SKM-1 (cell line): ENCODE measurements at regions not wholly inside any gene's neighbourhood (a gene's known extent, or its start where the extent isn't known, plus 50 kb on each side); places are given as distances from the start of the nearest gene placed in this dataset.
"Not testable (repeated sequence)": the region's sequence is repeated elsewhere in the genome, so short reads cannot be mapped to it uniquely, and the experiment has no call there.

Source experiments
- DNase-seq: peaks from one replicate; lab custom pipeline; 2025; ENCODE audit not compliant: unreplicated experiment; lab: John Stamatoyannopoulos, UW

DNA sequence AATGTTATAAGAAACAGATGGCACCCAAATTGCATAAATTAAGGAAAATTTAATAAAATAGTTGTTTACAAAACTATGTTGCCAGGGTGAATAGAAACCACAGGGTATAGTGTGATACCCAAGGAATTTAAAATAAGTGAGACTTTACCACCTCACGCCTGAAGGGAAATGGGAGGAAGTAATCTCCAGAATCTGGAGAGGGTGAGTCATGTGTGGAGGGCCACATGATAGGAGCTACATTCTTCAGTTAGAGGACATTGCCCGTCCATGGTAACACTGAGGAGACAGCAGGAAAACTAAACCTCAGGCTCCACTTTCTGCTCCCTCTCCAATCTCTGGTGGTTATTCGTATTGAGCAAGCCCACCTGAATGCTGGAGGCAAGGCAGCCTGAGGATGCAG, 97.2 kb upstream of the NXPH2 start:
- no peak for DNase-seq

GRCh38 chr2:138874251-138874650, 94.1 kb upstream of the NXPH2 start:
- no peak for DNase-seq

- not testable (repeated sequence) for DNase-seq
Measured at GRCh38 chr2:138872116-138872515, 91.9 kb upstream of the NXPH2 start.

GRCh38 chr2:138871312-138871711, 91.1 kb upstream of the NXPH2 start:
- DNase-seq, result no peak

GRCh38 chr2:138867341-138867740, 87.2 kb upstream of the NXPH2 start:
- DNase-seq, result no peak

GRCh38 chr2:138866797-138867196, 86.6 kb upstream of the NXPH2 start:
- no peak for DNase-seq

DNA sequence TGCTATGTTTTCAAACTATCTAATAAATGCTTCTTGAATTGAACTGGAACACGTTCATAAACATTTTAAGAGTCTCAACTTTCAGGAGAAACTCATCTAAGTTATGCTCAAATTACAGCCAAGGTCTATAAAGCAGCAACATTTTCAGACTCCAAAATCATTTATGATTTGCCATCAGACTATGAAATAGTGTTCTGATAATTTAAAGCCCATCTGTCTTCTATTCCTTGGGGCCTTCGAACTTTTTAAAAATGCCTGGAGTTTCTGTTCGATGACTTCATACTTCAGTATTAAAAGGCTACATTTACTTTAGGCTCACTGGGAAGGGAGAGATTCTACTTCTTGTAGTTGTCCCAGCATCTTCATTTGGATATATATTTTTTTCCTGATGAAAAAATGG, 73.6 kb upstream of the NXPH2 start:
- no peak for DNase-seq

GRCh38 chr2:138853296-138853695, 73.1 kb upstream of the NXPH2 start:
- DNase-seq, result no peak

DNA sequence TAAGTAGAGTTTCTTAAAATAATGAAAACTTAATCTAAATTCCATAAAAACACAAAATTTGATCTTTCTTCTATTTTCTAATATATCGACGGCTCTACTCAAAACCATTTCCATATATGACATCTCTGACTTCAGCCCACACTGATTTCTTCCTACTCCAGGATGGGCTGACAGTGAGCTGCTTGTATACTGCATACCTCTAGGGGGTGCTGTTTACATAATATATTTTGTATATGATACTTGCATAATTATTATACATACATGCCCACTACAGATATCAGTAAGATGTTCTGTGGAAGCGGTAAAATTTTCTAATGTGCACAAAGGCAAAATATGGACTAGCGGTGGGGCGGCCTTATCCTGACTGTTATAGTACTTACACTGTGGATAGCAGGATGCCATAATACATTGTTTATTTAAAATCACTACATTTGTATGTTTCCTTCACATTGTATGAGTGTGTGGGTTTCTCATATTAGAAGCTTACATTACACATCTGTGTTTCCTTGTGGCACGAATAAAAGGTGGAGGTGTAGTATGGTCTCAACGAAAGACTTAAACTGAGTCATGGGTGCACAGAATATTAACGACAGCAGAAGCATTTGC, 66.1 kb upstream of the NXPH2 start:
- peak; percentile 19 for DNase-seq

DNA sequence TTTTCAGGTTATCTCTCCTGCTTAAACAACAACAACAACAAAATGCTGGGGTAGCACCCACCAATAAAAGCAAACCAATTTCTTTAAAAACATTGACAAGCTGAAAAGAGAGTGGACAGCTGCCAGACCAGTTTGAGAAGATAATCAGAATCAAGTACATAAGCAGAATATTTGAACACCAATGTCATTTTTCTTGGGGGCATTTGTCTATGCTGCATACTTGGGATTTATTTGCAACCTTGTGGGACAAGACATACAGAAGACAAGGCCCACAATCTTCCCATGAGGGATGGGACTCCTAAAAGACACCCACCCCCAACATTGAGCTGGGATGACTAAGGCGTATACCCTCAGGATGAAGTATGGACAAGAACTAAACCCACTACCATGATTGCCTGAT, 62.2 kb upstream of the NXPH2 start:
- DNase-seq, result no peak

DNA sequence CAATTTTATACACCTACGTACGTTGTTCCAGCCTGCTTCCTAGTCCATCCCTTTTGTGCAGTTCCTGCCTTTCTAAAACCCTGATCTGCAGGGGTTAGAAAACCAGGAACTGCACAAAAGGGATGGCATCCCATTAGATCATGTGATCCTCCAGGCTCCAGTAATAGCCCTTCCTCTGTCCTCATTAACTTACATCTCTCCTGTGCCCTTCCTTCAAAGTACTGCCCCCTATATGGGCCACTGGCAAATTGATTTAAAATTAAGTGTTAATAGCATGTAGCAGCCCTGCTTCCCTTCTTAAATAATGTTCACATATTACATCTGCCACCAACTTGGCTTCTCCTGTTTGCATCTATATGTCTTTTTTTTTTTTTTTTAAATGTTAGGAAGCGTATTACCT, 61.3 kb upstream of the NXPH2 start:
- no peak for DNase-seq

GRCh38 chr2:138838851-138839620, 58.8 kb upstream of the NXPH2 start:
- DNase-seq, result no peak

DNA sequence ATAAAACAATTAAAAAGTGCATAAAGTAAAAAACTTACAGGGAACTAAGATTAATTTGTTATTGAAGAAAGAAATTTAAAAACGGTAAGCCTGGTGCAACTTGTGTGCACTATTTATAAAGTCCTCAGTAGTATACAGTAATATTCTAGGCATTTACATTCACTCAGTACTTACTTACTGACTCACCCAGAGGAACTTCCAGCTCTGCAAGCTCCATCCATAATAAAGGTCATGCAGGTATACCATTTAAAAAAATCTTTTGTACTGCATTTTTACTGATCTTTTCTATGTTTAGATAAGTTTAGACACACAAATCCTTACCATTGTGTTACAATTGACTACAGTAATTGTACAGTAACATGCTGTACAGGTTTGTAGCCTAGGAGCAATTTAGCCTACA, 51.5 kb upstream of the NXPH2 start:
- no peak for DNase-seq

DNA sequence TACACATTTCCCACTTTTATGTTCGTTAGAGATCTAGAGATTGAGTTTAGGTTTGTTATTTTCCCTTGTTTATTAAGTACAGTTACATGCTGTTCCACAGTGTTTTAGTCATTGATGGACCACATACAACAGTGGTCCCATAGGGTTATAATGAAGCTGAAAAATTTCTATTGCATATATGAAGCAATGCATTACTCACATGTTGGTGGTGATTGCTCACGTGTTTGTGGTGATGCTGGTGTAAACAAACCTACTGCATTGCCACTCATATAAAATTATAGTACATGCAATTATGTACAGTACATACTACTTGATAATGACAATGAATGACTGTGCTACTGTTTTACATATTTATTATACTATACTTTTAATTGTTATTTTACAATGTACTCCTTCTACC, 51.0 kb upstream of the NXPH2 start:
- DNase-seq, result no peak

GRCh38 chr2:138830547-138830946, 50.4 kb upstream of the NXPH2 start:
- DNase-seq, result no peak
